ENCODE measurements at regions not wholly inside any gene's neighbourhood (a gene's known extent, or its start where the extent isn't known, plus 50 kb on each side); places are given as distances from the start of the nearest gene placed in this dataset.

GRCh38 chr3:144429719-144430121, 458.1 kb downstream of the DIPK2A start:
- TF ChIP-seq POLR2A (IDR thresholded peaks at IDR 0.05) (no peak), CTCF (IDR thresholded peaks at IDR 0.05) (no peak)
- no peak overlapping the region for H3K27ac ChIP-seq
- 84 to 85% methylated on average over 3 of the region's 3 CpGs for WGBS, 2 donors
- no peaks in the 10 kb centered on the region for H3K4me1 ChIP-seq
- no peaks in the 10 kb centered on the region for H3K36me3 ChIP-seq (ENCODE audit: low read depth, missing control alignments)
- no peak overlapping the region for H3K4me3 ChIP-seq
- H3K27me3 ChIP-seq = no peaks in the 10 kb centered on the region
- no peak for DNase-seq
- intact Hi-C loops (cut with DNase I; ENCODE audit: low total_unique reads) = no loop called here
- H3K9me3 ChIP-seq = no peaks in the 10 kb centered on the region

- no peak overlapping the region for H3K27ac ChIP-seq
- TF ChIP-seq CTCF (IDR thresholded peaks at IDR 0.05) (no peak), POLR2A (IDR thresholded peaks at IDR 0.05) (no peak)
- no peaks in the 10 kb centered on the region for H3K36me3 ChIP-seq (ENCODE audit: low read depth, missing control alignments)
- H3K4me3 ChIP-seq = no peak overlapping the region
- no peaks in the 10 kb centered on the region for H3K27me3 ChIP-seq
- intact Hi-C loops (cut with DNase I; ENCODE audit: low total_unique reads) = no loop called here
- no peak for DNase-seq
- H3K4me1 ChIP-seq = no peaks in the 10 kb centered on the region
- no peaks in the 10 kb centered on the region for H3K9me3 ChIP-seq
These were observed 459.5 kb downstream of the DIPK2A start for GRCh38 chr3:144431134-144431533.

GRCh38 chr3:144433006-144433405, 461.4 kb downstream of the DIPK2A start:
- no peak for DNase-seq
- 90 to 94% methylated on average over 1 of the region's 1 CpG for WGBS, 2 donors
- Histone ChIP-seq H3K4me3 (no peak overlapping the region), H3K27ac (no peak overlapping the region), H3K9me3 (no peaks in the 10 kb centered on the region), H3K27me3 (no peaks in the 10 kb centered on the region), H3K36me3 (ENCODE audit: low read depth, missing control alignments) (no peaks in the 10 kb centered on the region), H3K4me1 (no peaks in the 10 kb centered on the region)
- intact Hi-C loops (cut with DNase I; ENCODE audit: low total_unique reads) = no loop called here
- TF ChIP-seq POLR2A (IDR thresholded peaks at IDR 0.05) (no peak), CTCF (IDR thresholded peaks at IDR 0.05) (no peak)

GRCh38 chr3:144437989-144438388, 466.4 kb downstream of the DIPK2A start:
- Histone ChIP-seq H3K4me1 (no peaks in the 10 kb centered on the region), H3K4me3 (no peak overlapping the region), H3K9me3 (no peaks in the 10 kb centered on the region), H3K27ac (no peak overlapping the region), H3K27me3 (no peaks in the 10 kb centered on the region), H3K36me3 (ENCODE audit: low read depth, missing control alignments) (no peaks in the 10 kb centered on the region)
- DNase-seq = no peak
- intact Hi-C loops (cut with DNase I; ENCODE audit: low total_unique reads) = no loop called here
- 57 to 94% methylated on average over 1 to 3 of the region's 3 CpGs for WGBS, 2 donors
- TF ChIP-seq CTCF (IDR thresholded peaks at IDR 0.05) (no peak), POLR2A (IDR thresholded peaks at IDR 0.05) (no peak)

- 71 to 87% methylated on average over 2 of the region's 2 CpGs for WGBS, 2 donors
- Histone ChIP-seq H3K4me1 (no peaks in the 10 kb centered on the region), H3K4me3 (no peak overlapping the region), H3K36me3 (ENCODE audit: low read depth, missing control alignments) (no peaks in the 10 kb centered on the region), H3K27ac (no peak overlapping the region), H3K27me3 (no peaks in the 10 kb centered on the region), H3K9me3 (no peaks in the 10 kb centered on the region)
- intact Hi-C loops (cut with DNase I; ENCODE audit: low total_unique reads) = no loop called here
- TF ChIP-seq POLR2A (IDR thresholded peaks at IDR 0.05) (no peak), CTCF (IDR thresholded peaks at IDR 0.05) (no peak)
- DNase-seq = no peak
These were observed 472.4 kb downstream of the DIPK2A start for GRCh38 chr3:144444061-144444460.
